ENCODE measurements at regions not wholly inside any gene's neighbourhood (a gene's known extent, or its start where the extent isn't known, plus 50 kb on each side); places are given as distances from the start of the nearest gene placed in this dataset.
A peak's percentile ranks its signal among the peaks of the same experiment; 100 is the strongest.

DNA sequence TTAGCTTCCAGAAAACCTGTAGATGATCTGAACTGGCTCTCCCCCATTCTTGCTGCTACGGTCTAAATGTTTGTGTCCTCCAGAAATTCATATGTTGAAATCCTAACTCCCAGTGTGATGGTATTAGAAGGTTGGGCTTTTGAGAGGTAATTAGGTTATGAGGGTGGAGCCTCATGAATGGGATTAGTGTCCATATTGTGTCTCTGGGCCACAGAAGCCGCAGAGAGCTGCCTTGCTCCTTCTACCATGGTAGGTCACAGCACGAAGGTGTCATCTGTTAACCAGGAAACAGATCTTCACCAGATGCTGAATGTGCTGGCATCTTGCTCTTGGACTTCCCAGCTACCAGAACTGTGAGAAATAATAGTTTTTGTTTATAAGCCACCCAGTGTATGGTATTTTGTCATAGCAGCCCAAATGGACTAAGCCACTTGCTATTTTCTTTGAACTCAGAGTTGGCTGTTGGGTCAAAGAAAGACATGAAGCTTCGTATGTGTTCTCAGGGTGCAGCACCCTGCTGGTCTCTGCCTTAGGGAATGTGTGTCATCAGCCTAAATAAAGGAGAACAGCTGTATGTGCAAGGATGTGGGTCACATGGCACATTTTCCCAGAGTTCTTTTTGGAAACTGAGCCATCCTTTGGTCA, 317.5 kb upstream of the SLCO3A1 start:
- TF ChIP-seq POLR2A (IDR thresholded peaks at IDR 0.05) (no peak), CTCF (IDR thresholded peaks at IDR 0.05) (no peak)
- Histone ChIP-seq H3K27ac (peak overlapping the region in 4 of 12 donors; percentile 15 to 47 (median 34)), H3K27me3 (no peaks in the 10 kb centered on the region), H3K4me1 (peaks cover 0 to 29% (median 9%) of the 10 kb centered on the region in 12 donors), H3K4me3 (no peak overlapping the region), H3K9me3 (no peaks in the 10 kb centered on the region), H3K36me3 (no peaks in the 10 kb centered on the region)
- WGBS, 4 donors = 80 to 86% (median 85%) methylated on average over 4 of the region's 4 CpGs
- DNase-seq = no peak
- peak in 3 of 4 donors; percentile 13 to 44 (median 31) for ATAC-seq
- intact Hi-C loops (cut with DNase I) = loop anchor here in 1 of 10 donors (10.0 kb wide), 1 partner anchor 549 kb away; no protein-coding TSS in a partner anchor

GRCh38 chr15:91537856-91538255, 315.7 kb upstream of the SLCO3A1 start:
- Histone ChIP-seq H3K27ac (peak overlapping the region in 1 of 12 donors; percentile 31), H3K36me3 (no peaks in the 10 kb centered on the region), H3K4me3 (no peak overlapping the region), H3K27me3 (no peaks in the 10 kb centered on the region), H3K4me1 (peaks cover 0 to 24% (median 9%) of the 10 kb centered on the region in 12 donors), H3K9me3 (no peaks in the 10 kb centered on the region)
- TF ChIP-seq POLR2A (IDR thresholded peaks at IDR 0.05) (no peak), CTCF (IDR thresholded peaks at IDR 0.05) (no peak)
- no peak for ATAC-seq
- DNase-seq = no peak
- intact Hi-C loops (cut with DNase I) = loop anchor here in 1 of 10 donors (10.0 kb wide), 1 partner anchor 547 kb away; no protein-coding TSS in a partner anchor
- WGBS, 4 donors = 68 to 84% (median 76%) methylated on average over 5 of the region's 5 CpGs

GRCh38 chr15:91538782-91539181, 314.7 kb upstream of the SLCO3A1 start:
- intact Hi-C loops (cut with DNase I) = loop anchor here in 1 of 10 donors (10.0 kb wide), 1 partner anchor 546 kb away; no protein-coding TSS in a partner anchor
- no peak for TF ChIP-seq POLR2A (IDR thresholded peaks at IDR 0.05)
- TF ChIP-seq CTCF (IDR thresholded peaks at IDR 0.05) = no peak
- 72 to 85% (median 82%) methylated on average over 2 of the region's 2 CpGs for WGBS, 4 donors
- Histone ChIP-seq H3K27ac (no peak overlapping the region), H3K4me3 (no peak overlapping the region), H3K9me3 (no peaks in the 10 kb centered on the region), H3K36me3 (no peaks in the 10 kb centered on the region), H3K27me3 (no peaks in the 10 kb centered on the region), H3K4me1 (peaks cover 0 to 24% (median 9%) of the 10 kb centered on the region in 12 donors)
- DNase-seq = no peak
- ATAC-seq = no peak

GRCh38 chr15:91541286-91541685, 312.2 kb upstream of the SLCO3A1 start:
- Histone ChIP-seq H3K36me3 (no peaks in the 10 kb centered on the region), H3K27ac (no peak overlapping the region), H3K9me3 (no peaks in the 10 kb centered on the region), H3K4me1 (peaks cover 0 to 17% (median 5%) of the 10 kb centered on the region in 12 donors), H3K27me3 (no peaks in the 10 kb centered on the region), H3K4me3 (no peak overlapping the region)
- 62 to 82% (median 66%) methylated on average over 1 of the region's 1 CpG for WGBS, 4 donors
- ATAC-seq = peak in 1 of 4 donors; percentile 50
- no peak for DNase-seq
- TF ChIP-seq POLR2A (IDR thresholded peaks at IDR 0.05) = no peak
- intact Hi-C loops (cut with DNase I) = no loop called here

Measured in heart left ventricle (tissue), 16 donors.